Natural killer cell (primary cell): ENCODE measurements at regions not wholly inside any gene's neighbourhood (a gene's known extent, or its start where the extent isn't known, plus 50 kb on each side); places are given as distances from the start of the nearest gene placed in this dataset.

Experiments
- ATAC-seq, 3 donors: fragments of 150-1000 bp in 2 of 3; fragments of 200-7000 bp in 1 of 3; cut with Tn5 transposase; 1 replicate in 1 of 3; 2 replicates in 2 of 3; pipeline ENCODE4 v1.10.0; 2021; ENCODE audit warnings: mild to moderate bottlenecking in 2 of 3, moderate library complexity in 2 of 3
- DNase-seq, 2 donors: peaks; one replicate each; pipeline versions ENCODE4 v3.0.0 to v3.0.0-alpha.2; 2013 to 2021; ENCODE audit warnings: mixed read lengths in 1 of 2
- H3K27ac ChIP-seq: one replicate; pipeline ENCODE4 v1.5.1; 2013; ENCODE audit warnings: mild to moderate bottlenecking, low read length
- H3K27me3 ChIP-seq: one replicate; pipeline ENCODE4 v1.6.1; 2013; ENCODE audit warnings: low read length; ENCODE audit not compliant: control insufficient read depth, insufficient read depth
- H3K36me3 ChIP-seq: one replicate; pipeline ENCODE4 v1.6.1; 2013; ENCODE audit warnings: low read length; ENCODE audit not compliant: control insufficient read depth, insufficient read depth
- H3K4me1 ChIP-seq: one replicate; pipeline ENCODE4 v1.6.1; 2013; ENCODE audit warnings: low read length; ENCODE audit not compliant: control insufficient read depth, insufficient read depth
- H3K4me3 ChIP-seq: one replicate; pipeline ENCODE4 v1.5.1; 2013; ENCODE audit warnings: low read length
- H3K9me3 ChIP-seq: one replicate; pipeline ENCODE4 v1.6.1; 2013; ENCODE audit warnings: low read length; ENCODE audit not compliant: control insufficient read depth, insufficient read depth
- H3K27ac Mint-ChIP-seq, 2 donors: one replicate each; pipeline ENCODE4 v1.8.0; 2022; ENCODE audit warnings: mild to moderate bottlenecking in 2 of 2, mixed read lengths in 2 of 2, moderate library complexity in 1 of 2
- H3K27me3 Mint-ChIP-seq, 2 donors: one replicate each; pipeline ENCODE4 v1.8.0; 2022; ENCODE audit warnings: low read depth in 2 of 2, mixed read lengths in 2 of 2
- H3K36me3 Mint-ChIP-seq: one replicate; pipeline ENCODE4 v1.8.0; 2022; ENCODE audit warnings: mixed read lengths
- H3K4me1 Mint-ChIP-seq, 2 donors: one replicate each; pipeline ENCODE4 v1.8.0; 2022; ENCODE audit warnings: mixed read lengths in 2 of 2
- H3K4me3 Mint-ChIP-seq: one replicate; pipeline ENCODE4 v1.8.0; 2022; ENCODE audit warnings: mild to moderate bottlenecking, moderate library complexity, mixed read lengths
- H3K9me3 Mint-ChIP-seq, 2 donors: one replicate each; pipeline ENCODE4 v1.8.0; 2022; ENCODE audit warnings: mixed read lengths in 2 of 2
- CTCF ChIP-seq: fragments of 200-600 bp; IDR thresholded peaks from one replicate; pipeline ENCODE4 v1.8.0; 2022; ENCODE audit warnings: antibody characterized with exemption
- WGBS: methylation state at CpG from one replicate; pipeline ENCODE4 v1.1.7; 2013; ENCODE audit warnings: missing lambda C conversion rate; ENCODE audit not compliant: insufficient coverage; 5-methylcytosine and 5-hydroxymethylcytosine counted together
- intact Hi-C: fragments of 100-400 bp; cut with micrococcal nuclease; formaldehyde crosslinking; loops from one replicate; pipeline ENCODE4 v1.14.2; 2022

GRCh38 chr18:2100694-2101213, 470.6 kb downstream of the METTL4 start:
- H3K4me3 ChIP-seq, result no peak overlapping the region
- TF ChIP-seq CTCF, result no peak
- H3K4me1 ChIP-seq, result no peaks in the 10 kb centered on the region
- no peak overlapping the region for H3K4me3 Mint-ChIP-seq
- H3K27me3 ChIP-seq, result no peaks in the 10 kb centered on the region
- no peaks in the 10 kb centered on the region for H3K4me1 Mint-ChIP-seq
- DNase-seq (no peak), ATAC-seq (no peak)
- intact Hi-C loops, result no loop called here
- H3K9me3 ChIP-seq, result no peaks in the 10 kb centered on the region
- H3K27me3 Mint-ChIP-seq, result peaks cover 0 to 2% of the 10 kb centered on the region in 2 donors
- no peaks in the 10 kb centered on the region for H3K36me3 ChIP-seq
- H3K9me3 Mint-ChIP-seq, result peaks cover 2 to 7% of the 10 kb centered on the region in 2 donors
- WGBS, result 60% methylated on average over 1 of the region's 1 CpG
- H3K36me3 Mint-ChIP-seq, result no peaks in the 10 kb centered on the region
- no peak overlapping the region for H3K27ac ChIP-seq
- no peak overlapping the region for H3K27ac Mint-ChIP-seq

GRCh38 chr18:2102022-2102421, 469.3 kb downstream of the METTL4 start:
- no peak overlapping the region for H3K4me3 Mint-ChIP-seq
- Histone ChIP-seq H3K4me1 (no peaks in the 10 kb centered on the region), H3K27ac (no peak overlapping the region), H3K27me3 (no peaks in the 10 kb centered on the region), H3K36me3 (no peaks in the 10 kb centered on the region), H3K9me3 (no peaks in the 10 kb centered on the region), H3K4me3 (no peak overlapping the region)
- H3K4me1 Mint-ChIP-seq, result no peaks in the 10 kb centered on the region
- no peaks in the 10 kb centered on the region for H3K27me3 Mint-ChIP-seq
- H3K9me3 Mint-ChIP-seq, result peaks cover 2 to 7% of the 10 kb centered on the region in 2 donors
- no peak for ATAC-seq
- TF ChIP-seq CTCF, result no peak
- intact Hi-C loops, result no loop called here
- H3K36me3 Mint-ChIP-seq, result no peaks in the 10 kb centered on the region
- no peak overlapping the region for H3K27ac Mint-ChIP-seq
- DNase-seq, result no peak

- H3K9me3 ChIP-seq, result no peaks in the 10 kb centered on the region
- Mint-ChIP-seq H3K4me1 (no peaks in the 10 kb centered on the region), H3K27ac (no peak overlapping the region), H3K4me3 (no peak overlapping the region), H3K9me3 (peaks cover 2 to 7% of the 10 kb centered on the region in 2 donors), H3K27me3 (no peaks in the 10 kb centered on the region), H3K36me3 (no peaks in the 10 kb centered on the region)
- no peak for DNase-seq
- TF ChIP-seq CTCF, result no peak
- no peaks in the 10 kb centered on the region for H3K36me3 ChIP-seq
- ATAC-seq, result no peak
- H3K27ac ChIP-seq, result no peak overlapping the region
- H3K4me3 ChIP-seq, result no peak overlapping the region
- WGBS, result no CpG with 5 or more reads among the region's 2 CpGs
- intact Hi-C loops, result no loop called here
- no peaks in the 10 kb centered on the region for H3K4me1 ChIP-seq
- no peaks in the 10 kb centered on the region for H3K27me3 ChIP-seq
Observed at GRCh38 chr18:2103299-2103698, 468.0 kb downstream of the METTL4 start.
